ENCODE measurements at regions not wholly inside any gene's neighbourhood (a gene's known extent, or its start where the extent isn't known, plus 50 kb on each side); places are given as distances from the start of the nearest gene placed in this dataset.

DNA sequence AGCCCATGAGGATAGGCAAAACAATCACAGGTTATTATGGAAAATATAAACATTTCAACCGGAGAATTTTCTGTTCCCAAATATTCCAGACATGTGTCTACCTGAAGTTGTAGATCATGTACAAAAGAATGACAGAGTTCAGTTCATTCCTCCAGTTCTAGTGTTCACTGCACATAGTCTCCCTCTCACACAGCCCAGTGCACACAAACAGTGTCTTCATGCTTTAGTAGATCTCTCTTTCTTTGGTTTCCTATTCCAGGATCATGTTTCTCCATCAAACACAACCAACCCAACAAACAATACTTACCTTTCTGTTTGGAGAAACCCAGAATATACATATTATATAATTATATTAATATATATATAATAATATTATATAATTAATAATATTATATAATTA lies 671.9 kb downstream of the TRIML1 start:
- Histone ChIP-seq H3K27me3 (no peaks in the 10 kb centered on the region), H3K4me3 (no peak overlapping the region), H3K4me1 (no peaks in the 10 kb centered on the region), H3K36me3 (no peaks in the 10 kb centered on the region), H3K9me3 (peaks cover 0 to 8% (median 2%) of the 10 kb centered on the region in 4 donors), H3K27ac (no peak overlapping the region)
- no peak for DNase-seq (ENCODE audit: low spot score in 2 of 2)
- 93 to 95% methylated on average over 1 of the region's 1 CpG for WGBS, 2 donors
- TF ChIP-seq EP300 (IDR thresholded peaks at IDR 0.05) (no peak), POLR2A (IDR thresholded peaks at IDR 0.05) (no peak)
- TF ChIP-seq, protein P1, sequence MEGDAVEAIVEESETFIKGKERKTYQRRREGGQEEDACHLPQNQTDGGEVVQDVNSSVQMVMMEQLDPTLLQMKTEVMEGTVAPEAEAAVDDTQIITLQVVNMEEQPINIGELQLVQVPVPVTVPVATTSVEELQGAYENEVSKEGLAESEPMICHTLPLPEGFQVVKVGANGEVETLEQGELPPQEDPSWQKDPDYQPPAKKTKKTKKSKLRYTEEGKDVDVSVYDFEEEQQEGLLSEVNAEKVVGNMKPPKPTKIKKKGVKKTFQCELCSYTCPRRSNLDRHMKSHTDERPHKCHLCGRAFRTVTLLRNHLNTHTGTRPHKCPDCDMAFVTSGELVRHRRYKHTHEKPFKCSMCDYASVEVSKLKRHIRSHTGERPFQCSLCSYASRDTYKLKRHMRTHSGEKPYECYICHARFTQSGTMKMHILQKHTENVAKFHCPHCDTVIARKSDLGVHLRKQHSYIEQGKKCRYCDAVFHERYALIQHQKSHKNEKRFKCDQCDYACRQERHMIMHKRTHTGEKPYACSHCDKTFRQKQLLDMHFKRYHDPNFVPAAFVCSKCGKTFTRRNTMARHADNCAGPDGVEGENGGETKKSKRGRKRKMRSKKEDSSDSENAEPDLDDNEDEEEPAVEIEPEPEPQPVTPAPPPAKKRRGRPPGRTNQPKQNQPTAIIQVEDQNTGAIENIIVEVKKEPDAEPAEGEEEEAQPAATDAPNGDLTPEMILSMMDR (IDR thresholded peaks at IDR 0.05), result no peak

DNA sequence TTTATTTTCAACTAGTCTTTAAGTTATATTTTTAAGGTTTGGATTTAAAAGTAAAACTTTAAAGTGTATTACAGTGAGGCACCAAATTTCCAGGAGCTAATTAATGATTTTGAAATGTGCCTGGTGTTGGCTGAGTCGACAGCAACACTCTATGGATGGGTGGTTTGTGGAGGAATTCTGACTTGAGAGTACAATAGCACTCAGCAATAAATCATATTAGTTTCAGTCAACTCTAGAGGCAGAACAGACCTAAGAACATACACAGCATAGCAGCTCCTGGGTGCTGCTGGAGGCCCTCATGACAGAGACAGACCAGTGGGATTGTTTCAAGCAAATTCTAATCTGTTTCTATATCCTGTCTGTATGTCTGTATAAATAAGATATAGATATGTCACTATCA lies 673.4 kb downstream of the TRIML1 start:
- H3K9me3 ChIP-seq, result peaks cover 0 to 8% (median 2%) of the 10 kb centered on the region in 4 donors
- WGBS, 2 donors, result 60 to 81% methylated on average over 1 of the region's 1 CpG
- no peak overlapping the region for H3K27ac ChIP-seq
- H3K4me3 ChIP-seq, result no peak overlapping the region
- no peak for DNase-seq (ENCODE audit: low spot score in 2 of 2)
- TF ChIP-seq, protein P1 (IDR thresholded peaks at IDR 0.05), result no peak
- TF ChIP-seq EP300 (IDR thresholded peaks at IDR 0.05) (no peak), POLR2A (IDR thresholded peaks at IDR 0.05) (no peak)
- no peaks in the 10 kb centered on the region for H3K36me3 ChIP-seq
- no peaks in the 10 kb centered on the region for H3K4me1 ChIP-seq
- no peaks in the 10 kb centered on the region for H3K27me3 ChIP-seq

GRCh38 chr4:188818300-188818699 lies 679.1 kb downstream of the TRIML1 start:
- Histone ChIP-seq H3K9me3 (peaks cover 0 to 8% (median 2%) of the 10 kb centered on the region in 4 donors), H3K4me1 (no peaks in the 10 kb centered on the region), H3K27me3 (no peaks in the 10 kb centered on the region), H3K4me3 (no peak overlapping the region), H3K27ac (no peak overlapping the region), H3K36me3 (no peaks in the 10 kb centered on the region)
- WGBS, 2 donors, result 93 to 95% methylated on average over 6 of the region's 6 CpGs
- no peak for DNase-seq (ENCODE audit: low spot score in 2 of 2)
- TF ChIP-seq, protein P1 (IDR thresholded peaks at IDR 0.05), result no peak
- TF ChIP-seq POLR2A (IDR thresholded peaks at IDR 0.05) (no peak), EP300 (IDR thresholded peaks at IDR 0.05) (no peak)

GRCh38 chr4:188819233-188819632 lies 680.0 kb downstream of the TRIML1 start:
- TF ChIP-seq EP300 (IDR thresholded peaks at IDR 0.05), result no peak
- TF ChIP-seq, protein P1 (IDR thresholded peaks at IDR 0.05), result no peak
- no peak for TF ChIP-seq POLR2A (IDR thresholded peaks at IDR 0.05)
- no peaks in the 10 kb centered on the region for H3K27me3 ChIP-seq
- H3K27ac ChIP-seq, result no peak overlapping the region
- DNase-seq (ENCODE audit: low spot score in 2 of 2), result no peak
- no peaks in the 10 kb centered on the region for H3K4me1 ChIP-seq
- H3K4me3 ChIP-seq, result no peak overlapping the region
- H3K9me3 ChIP-seq, result peaks cover 0 to under 1% (median 0%) of the 10 kb centered on the region in 4 donors
- no peaks in the 10 kb centered on the region for H3K36me3 ChIP-seq
- 37 to 59% methylated on average over 2 of the region's 2 CpGs for WGBS, 2 donors

DNA sequence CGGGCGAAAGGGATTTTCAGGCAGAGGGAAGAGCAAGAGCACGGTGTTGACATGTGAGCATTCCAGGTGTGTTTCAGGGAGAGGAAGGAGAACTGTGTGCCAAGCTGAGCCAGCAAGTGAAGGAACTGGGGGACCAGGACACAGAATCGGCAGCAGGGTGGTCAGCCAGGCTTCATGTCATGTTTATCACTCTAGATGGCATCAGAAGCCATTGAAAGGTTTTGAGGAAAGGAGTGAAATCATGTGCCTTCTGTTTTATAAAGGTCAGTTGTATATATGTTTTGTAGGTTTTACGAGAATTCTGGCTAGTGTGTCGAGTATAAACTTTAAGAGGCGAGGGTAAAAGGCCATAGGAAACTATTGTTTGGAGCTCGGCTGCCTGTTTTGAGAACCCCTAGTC lies 682.3 kb downstream of the TRIML1 start:
- Histone ChIP-seq H3K27me3 (no peaks in the 10 kb centered on the region), H3K27ac (no peak overlapping the region), H3K4me3 (no peak overlapping the region), H3K36me3 (no peaks in the 10 kb centered on the region), H3K9me3 (no peaks in the 10 kb centered on the region), H3K4me1 (no peaks in the 10 kb centered on the region)
- 73 to 79% methylated on average over 8 of the region's 8 CpGs for WGBS, 2 donors
- TF ChIP-seq EP300 (IDR thresholded peaks at IDR 0.05) (no peak), POLR2A (IDR thresholded peaks at IDR 0.05) (no peak)
- TF ChIP-seq, protein P1 (IDR thresholded peaks at IDR 0.05), result no peak
- DNase-seq (ENCODE audit: low spot score in 2 of 2), result no peak
